Colonic mucosa (tissue), 4 donors: ENCODE measurements at regions not wholly inside any gene's neighbourhood (a gene's known extent, or its start where the extent isn't known, plus 50 kb on each side); places are given as distances from the start of the nearest gene placed in this dataset.

Experiments used
- DNase-seq: peaks from one replicate; pipeline ENCODE4 v3.0.0-alpha.2; 2020
- H3K27ac ChIP-seq: fragments of 200-600 bp; one replicate; pipeline ENCODE4 v1.8.0; 2021
- H3K27me3 ChIP-seq: fragments of 200-600 bp; one replicate; pipeline ENCODE4 v1.8.0; 2021
- H3K36me3 ChIP-seq: fragments of 200-600 bp; one replicate; pipeline ENCODE4 v1.8.0; 2021
- H3K4me1 ChIP-seq: fragments of 200-600 bp; one replicate; pipeline ENCODE4 v1.8.0; 2021; ENCODE audit warnings: mild to moderate bottlenecking
- H3K4me3 ChIP-seq: fragments of 200-600 bp; one replicate; pipeline ENCODE4 v1.8.0; 2021
- H3K9ac ChIP-seq, 2 donors: one replicate each; pipeline ENCODE4 v1.7.0; 2013; ENCODE audit warnings: control low read depth in 2 of 2, low read depth in 2 of 2, low read length in 2 of 2
- H3K9me3 ChIP-seq: fragments of 200-600 bp; one replicate; pipeline ENCODE4 v1.8.0; 2021
- CTCF ChIP-seq: fragments of 200-600 bp; IDR thresholded peaks from one replicate; pipeline ENCODE4 v1.8.0; 2022; ENCODE audit warnings: antibody characterized with exemption, mild to moderate bottlenecking
- intact Hi-C: fragments of 100-400 bp; cut with DNase I; formaldehyde crosslinking; loops from one replicate; pipeline ENCODE4 v1.14.1; 2022
- donor health status: healthy.
- donor health status: DM: no; HTN: no; CAD: no.
- donor health status: DM: no; HTN: no; CAD: no.

GRCh38 chr17:55572139-55572538, 60.9 kb upstream of the SMIM36 start:
- intact Hi-C loops, result no loop called here
- H3K36me3 ChIP-seq, result no peaks in the 10 kb centered on the region
- no peak for TF ChIP-seq CTCF

DNA sequence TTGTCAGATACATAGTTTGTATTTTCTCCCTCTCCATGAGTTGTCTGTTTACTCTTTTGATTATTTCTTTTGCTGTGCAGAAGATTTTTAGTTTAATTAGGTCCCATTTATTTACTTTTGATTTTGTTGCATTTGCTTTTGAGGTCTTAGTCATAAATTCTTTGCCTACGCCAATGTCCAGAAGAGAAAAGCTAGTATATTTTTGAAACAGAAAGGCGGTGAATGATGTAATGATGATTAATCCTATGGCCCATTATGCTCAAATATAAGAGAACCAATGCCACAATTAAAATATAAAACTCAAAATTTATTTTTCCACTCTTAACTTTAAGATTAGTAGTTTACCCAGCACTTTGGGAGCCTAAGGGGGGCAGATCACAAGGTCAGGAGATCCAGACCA, 59.8 kb upstream of the SMIM36 start:
- Histone ChIP-seq H3K27ac (no peak overlapping the region), H3K27me3 (no peaks in the 10 kb centered on the region), H3K9me3 (no peaks in the 10 kb centered on the region), H3K4me1 (no peaks in the 10 kb centered on the region), H3K4me3 (no peak overlapping the region), H3K36me3 (no peaks in the 10 kb centered on the region), H3K9ac (no peak overlapping the region)
- no peak for DNase-seq
- intact Hi-C loops, result no loop called here
- no peak for TF ChIP-seq CTCF

More at GRCh38 chr17:55572139-55572538, 60.9 kb upstream of the SMIM36 start:
- no peaks in the 10 kb centered on the region for H3K4me1 ChIP-seq
- H3K27me3 ChIP-seq, result no peaks in the 10 kb centered on the region
- H3K27ac ChIP-seq, result no peak overlapping the region
- DNase-seq, result no peak
- no peaks in the 10 kb centered on the region for H3K9me3 ChIP-seq
- H3K4me3 ChIP-seq, result no peak overlapping the region
- no peak overlapping the region for H3K9ac ChIP-seq

DNA sequence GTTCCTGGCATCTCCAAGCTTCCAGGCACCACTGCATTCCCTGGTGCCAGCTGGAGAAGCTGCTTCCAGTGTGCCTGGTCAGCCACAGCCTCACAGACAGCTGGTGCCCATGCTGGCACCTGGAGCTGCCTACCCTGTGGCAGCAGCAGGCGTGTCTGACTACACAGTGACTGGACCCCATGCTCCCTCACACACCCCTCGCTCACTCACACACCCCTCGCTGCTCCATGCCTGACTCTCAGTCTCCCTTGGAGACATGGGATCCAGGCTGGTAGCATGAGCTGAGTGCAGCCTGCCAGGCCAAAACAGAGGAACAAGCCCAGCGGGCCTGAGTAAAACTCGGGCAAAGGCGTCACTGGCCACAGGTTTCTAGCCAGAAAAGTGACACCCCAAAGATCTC, 59.1 kb upstream of the SMIM36 start:
- H3K4me3 ChIP-seq, result no peak overlapping the region
- TF ChIP-seq CTCF, result no peak
- intact Hi-C loops, result no loop called here
- H3K27ac ChIP-seq, result no peak overlapping the region
- no peak overlapping the region for H3K9ac ChIP-seq
- no peak for DNase-seq
- no peaks in the 10 kb centered on the region for H3K27me3 ChIP-seq
- no peaks in the 10 kb centered on the region for H3K9me3 ChIP-seq
- no peaks in the 10 kb centered on the region for H3K4me1 ChIP-seq
- no peaks in the 10 kb centered on the region for H3K36me3 ChIP-seq

DNA sequence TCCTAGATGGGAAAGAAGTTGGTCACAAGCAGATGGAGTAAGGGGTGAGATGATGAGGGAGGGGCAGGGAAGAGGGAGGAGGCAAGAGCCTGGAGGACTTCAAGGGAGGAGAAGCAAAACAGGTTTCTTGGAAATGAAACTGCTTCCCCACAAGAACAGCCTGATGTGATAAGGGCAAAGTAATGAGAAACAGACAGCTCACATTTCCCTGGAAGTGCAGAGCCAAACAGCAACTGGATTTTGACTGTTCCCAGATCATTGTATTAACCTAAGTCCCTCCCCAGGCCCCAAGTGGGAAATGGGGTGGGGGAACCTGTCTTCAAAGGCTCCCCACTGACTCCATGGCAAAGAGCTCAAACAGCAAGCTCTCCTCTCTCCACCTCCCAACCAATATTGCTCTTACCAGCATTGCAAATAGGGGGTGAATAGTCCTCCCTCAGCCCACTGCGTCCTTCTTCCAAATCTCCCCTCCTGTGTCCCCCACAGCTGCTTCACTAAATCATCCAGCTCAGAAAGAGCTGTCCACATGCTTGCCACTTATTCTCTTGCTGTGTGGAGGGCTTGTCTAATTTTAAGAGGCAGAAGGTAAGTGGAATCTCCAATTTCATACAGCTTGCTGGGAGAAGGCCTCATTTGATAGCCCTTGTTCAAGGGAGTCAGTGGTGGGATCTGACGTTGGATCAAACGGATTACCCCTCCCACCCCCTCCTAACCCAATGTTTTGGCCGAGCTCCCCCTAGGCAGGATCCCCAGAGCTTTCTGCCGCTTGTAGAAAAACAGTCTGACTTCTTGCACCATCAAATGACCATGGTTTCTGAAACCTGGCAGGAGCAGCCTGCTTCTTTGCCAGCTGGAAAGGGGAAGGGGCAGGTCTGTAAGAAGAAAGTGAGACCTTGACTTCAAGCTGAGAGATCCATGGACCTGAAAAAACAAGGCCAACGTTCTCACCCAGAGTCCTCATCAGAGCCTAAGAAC, 56.3 kb upstream of the SMIM36 start:
- no peak overlapping the region for H3K9ac ChIP-seq
- intact Hi-C loops, result no loop called here
- no peak overlapping the region for H3K4me3 ChIP-seq
- H3K27ac ChIP-seq, result no peak overlapping the region
- H3K27me3 ChIP-seq, result no peaks in the 10 kb centered on the region
- no peak for DNase-seq
- no peaks in the 10 kb centered on the region for H3K9me3 ChIP-seq
- H3K36me3 ChIP-seq, result no peaks in the 10 kb centered on the region
- TF ChIP-seq CTCF, result no peak
- no peaks in the 10 kb centered on the region for H3K4me1 ChIP-seq

GRCh38 chr17:55564081-55564480, 52.8 kb upstream of the SMIM36 start:
- Histone ChIP-seq H3K27me3 (no peaks in the 10 kb centered on the region), H3K36me3 (no peaks in the 10 kb centered on the region), H3K4me3 (no peak overlapping the region), H3K9me3 (no peaks in the 10 kb centered on the region), H3K9ac (no peak overlapping the region), H3K4me1 (no peaks in the 10 kb centered on the region), H3K27ac (no peak overlapping the region)
- intact Hi-C loops, result no loop called here
- DNase-seq, result no peak
- TF ChIP-seq CTCF, result no peak
